HCT116 (cell line): ENCODE measurements at regions not wholly inside any gene's neighbourhood (a gene's known extent, or its start where the extent isn't known, plus 50 kb on each side); places are given as distances from the start of the nearest gene placed in this dataset.

Experiments
- ATAC-seq: fragments of 200-7000 bp; cut with Tn5 transposase; 2 replicates; pipeline ENCODE4 v1.9.1; 2020; ENCODE audit warnings: mild to moderate bottlenecking, moderate library complexity
- BruUV-seq: library from RNA; stranded (reverse); fragments of 400-500 nt; replicated peaks from 2 replicates; lab custom pipeline; 2021; lab: Mats Ljungman, UMichigan
- CTCF ChIA-PET: fragments of 300-600 bp; sonication (Branson Sonifier 250); formaldehyde crosslinking; loops from one replicate; lab custom pipeline; 2021; ENCODE audit warnings: antibody characterized with exemption; lab: Charles Lee
- POLR2A ChIA-PET: fragments of 300-600, 350-600 bp; sonication (Branson Sonifier 250); formaldehyde crosslinking; loops from one replicate; lab custom pipeline; 2021; ENCODE audit warnings: antibody characterized with exemption; lab: Charles Lee
- RAD21 ChIA-PET, 2 experiments: fragments of 300-600 bp; sonication (Branson Sonifier 250); formaldehyde crosslinking; loops; one replicate each; lab custom pipeline; 2023; ENCODE audit warnings: low total read pairs in 2 of 2; ENCODE audit not compliant: uncharacterized antibody in 2 of 2, unreplicated experiment in 2 of 2, low non-redundant PET in 1 of 2; lab: Charles Lee
- DNase-seq: peaks from one replicate; pipeline ENCODE4 v3.0.0-alpha.2; 2010; ENCODE audit warnings: low read depth, low spot score
- H2AFZ ChIP-seq: fragments of 200-600 bp; shearing (Covaris generic), sonication (generic); 2 replicates; pipeline ENCODE4 v1.6.1; 2017; ENCODE audit warnings: low read depth, mixed run types, mixed read lengths, antibody characterized with exemption, low read length; ENCODE audit not compliant: poor library complexity, severe bottlenecking
- H3K27ac ChIP-seq: 2 replicates; pipeline ENCODE4 v1.5.1; 2012; ENCODE audit warnings: low read depth, low read length
- H3K27me3 ChIP-seq: fragments of 200-600 bp; sonication (generic); 2 replicates; pipeline ENCODE4 v1.6.1; 2016; ENCODE audit warnings: mixed run types, low read length, mixed read lengths; ENCODE audit not compliant: insufficient read depth
- H3K36me3 ChIP-seq, 2 experiments: fragments of 200-500 bp in 1 of 2; fragments of 200-600 bp in 1 of 2; sonication (Bioruptor generic) in 1 of 2; sonication (generic) in 1 of 2; 2 replicates each; pipeline versions ENCODE4 v1.5.1 to v1.6.1; 2014 to 2016; ENCODE audit warnings: low read length in 2 of 2, inconsistent platforms in 1 of 2, mixed read lengths in 1 of 2, mixed run types in 1 of 2; ENCODE audit not compliant: insufficient read depth in 2 of 2, control insufficient read depth in 1 of 2
- H3K4me1 ChIP-seq, 2 experiments: fragments of 200-600 bp in 1 of 2; sonication (generic) in 1 of 2; 2 replicates each; pipeline versions ENCODE4 v1.5.1 to v1.6.1; 2012 to 2017; ENCODE audit warnings: low read length in 2 of 2, inconsistent platforms in 1 of 2, mild to moderate bottlenecking in 1 of 2, mixed read lengths in 1 of 2, mixed run types in 1 of 2, moderate library complexity in 1 of 2; ENCODE audit not compliant: insufficient read depth in 2 of 2, control insufficient read depth in 1 of 2
- H3K4me2 ChIP-seq: fragments of 200-600 bp; sonication (generic); 2 replicates; pipeline ENCODE4 v1.6.1; 2017; ENCODE audit warnings: mixed run types, low read length, mixed read lengths
- H3K4me3 ChIP-seq, 2 experiments: fragments of 200-600 bp in 1 of 2; sonication (generic) in 1 of 2; replicated peaks in 1 of 2; 2 replicates each; pipeline ENCODE4 v1.5.1; 2011 to 2016; ENCODE audit warnings: low read length in 2 of 2, control low read depth in 1 of 2, low read depth in 1 of 2, mild to moderate bottlenecking in 1 of 2, mixed read lengths in 1 of 2, mixed run types in 1 of 2
- H3K79me2 ChIP-seq: fragments of 200-600 bp; sonication (generic); 2 replicates; pipeline ENCODE4 v1.6.1; 2017; ENCODE audit warnings: mild to moderate bottlenecking, mixed run types, low read length, moderate library complexity, mixed read lengths; ENCODE audit not compliant: insufficient read depth
- H3K9ac ChIP-seq: fragments of 200-600 bp; sonication (generic); 2 replicates; pipeline ENCODE4 v1.6.1; 2016; ENCODE audit warnings: low read length, mixed read lengths
- H3K9me2 ChIP-seq: fragments of 200-600 bp; sonication (generic), shearing (Covaris generic); 2 replicates; pipeline ENCODE4 v1.6.1; 2017; ENCODE audit warnings: mixed run types, mild to moderate bottlenecking, moderate library complexity; ENCODE audit not compliant: insufficient read depth
- H3K9me3 ChIP-seq, 2 experiments: fragments of 200-500 bp in 1 of 2; fragments of 200-600 bp in 1 of 2; sonication (Bioruptor generic) in 1 of 2; sonication (generic) in 1 of 2; 2 replicates each; pipeline ENCODE4 v1.6.1; 2014 to 2017; ENCODE audit warnings: low read length in 2 of 2, mixed read lengths in 2 of 2, inconsistent platforms in 1 of 2, low read depth in 1 of 2, mild to moderate bottlenecking in 1 of 2, mixed run types in 1 of 2, moderate library complexity in 1 of 2; ENCODE audit not compliant: control insufficient read depth in 1 of 2, insufficient read depth in 1 of 2
- H4K20me1 ChIP-seq: fragments of 200-600 bp; sonication (generic), shearing (Covaris generic); 2 replicates; pipeline ENCODE4 v1.6.1; 2017; ENCODE audit warnings: mixed run types, mild to moderate bottlenecking, moderate library complexity; ENCODE audit not compliant: insufficient read depth
- CBX3 ChIP-seq: IDR thresholded peaks from 2 replicates; pipeline ENCODE4 v1.6.1; 2012; ENCODE audit warnings: low read depth
- CEBPB ChIP-seq: IDR thresholded peaks from 2 replicates; pipeline ENCODE4 v1.6.1; 2012; ENCODE audit warnings: low read depth
- EGR1 ChIP-seq: IDR thresholded peaks from 2 replicates; pipeline ENCODE4 v1.6.1; 2012; ENCODE audit warnings: low read depth
- ELF1 ChIP-seq: IDR thresholded peaks from 2 replicates; pipeline ENCODE4 v1.6.1; 2012; ENCODE audit warnings: low read depth, borderline replicate concordance
- EZH2phosphoT487 ChIP-seq: fragments of 200-600 bp; IDR thresholded peaks from 2 replicates; pipeline ENCODE4 v1.6.1; 2018; ENCODE audit warnings: antibody characterized with exemption, borderline replicate concordance
- FOSL1 ChIP-seq: IDR thresholded peaks from 2 replicates; pipeline ENCODE4 v1.6.1; 2012; ENCODE audit warnings: low read depth
- JUND ChIP-seq: IDR thresholded peaks from 2 replicates; pipeline ENCODE4 v1.6.1; 2012
- POLR2A ChIP-seq: IDR thresholded peaks from 2 replicates; pipeline ENCODE4 v1.7.0; 2011; ENCODE audit warnings: borderline replicate concordance; ENCODE audit not compliant: insufficient read depth, insufficient read length; ENCODE audit errors: extremely low read depth
- POLR2AphosphoS5 ChIP-seq: IDR thresholded peaks from 2 replicates; pipeline ENCODE4 v1.6.1; 2011; ENCODE audit warnings: mild to moderate bottlenecking, low read depth, low read length, moderate library complexity
- RAD21 ChIP-seq: IDR thresholded peaks from 2 replicates; pipeline ENCODE4 v1.6.1; 2012; ENCODE audit warnings: low read depth, mild to moderate bottlenecking
- SIN3A ChIP-seq: IDR thresholded peaks from 2 replicates; pipeline ENCODE4 v1.6.1; 2012; ENCODE audit warnings: low read depth
- SP1 ChIP-seq: IDR thresholded peaks from 2 replicates; pipeline ENCODE4 v1.6.1; 2012; ENCODE audit warnings: low read depth
- TCF7L2 ChIP-seq: IDR thresholded peaks from 2 replicates; pipeline ENCODE4 v1.7.0; 2011; ENCODE audit warnings: borderline replicate concordance, inconsistent platforms; ENCODE audit not compliant: insufficient read depth, insufficient read length; ENCODE audit errors: extremely low read depth
- YY1 ChIP-seq: IDR thresholded peaks from 2 replicates; pipeline ENCODE4 v1.6.1; 2011; ENCODE audit warnings: low read length, low read depth, moderate library complexity, mild to moderate bottlenecking; ENCODE audit not compliant: insufficient replicate concordance; ENCODE audit errors: extremely low read depth
- ZNF274 ChIP-seq: fragments of 200-500 bp; sonication (Bioruptor generic); IDR thresholded peaks from 2 replicates; pipeline ENCODE4 v1.6.1; 2014; ENCODE audit warnings: mild to moderate bottlenecking, low read depth, low read length, inconsistent platforms
- intact Hi-C: fragments of 100-400 bp; cut with micrococcal nuclease; formaldehyde crosslinking; loops from 2 replicates; pipeline ENCODE4 v1.10.0; 2022
- TF ChIP-seq, protein P1 (sequence below): IDR thresholded peaks from 2 replicates; pipeline ENCODE4 v1.6.1; 2011; ENCODE audit warnings: mild to moderate bottlenecking, low read length, moderate library complexity; ENCODE audit not compliant: insufficient replicate concordance; ENCODE audit errors: extremely low read depth
- TF ChIP-seq, protein P2 (sequence below), 3 experiments: fragments of 200-600 bp in 1 of 3; sonication (generic) in 1 of 3; IDR thresholded peaks in 2 of 3; conservative IDR thresholded peaks in 1 of 3; 2 replicates each; pipeline ENCODE4 v1.5.1; 2012 to 2017; ENCODE audit warnings: low read depth in 2 of 3, low read length in 2 of 3, antibody characterized with exemption in 1 of 3, borderline replicate concordance in 1 of 3, control low read depth in 1 of 3, mild to moderate bottlenecking in 1 of 3, mixed read lengths in 1 of 3, mixed run types in 1 of 3, moderate library complexity in 1 of 3; ENCODE audit not compliant: insufficient read depth in 1 of 3
- TF ChIP-seq, protein P3 (sequence below): IDR thresholded peaks from 2 replicates; pipeline ENCODE4 v1.6.1; 2012
- TF ChIP-seq, protein P4 (sequence below): IDR thresholded peaks from 2 replicates; pipeline ENCODE4 v1.6.1; 2012

DNA sequence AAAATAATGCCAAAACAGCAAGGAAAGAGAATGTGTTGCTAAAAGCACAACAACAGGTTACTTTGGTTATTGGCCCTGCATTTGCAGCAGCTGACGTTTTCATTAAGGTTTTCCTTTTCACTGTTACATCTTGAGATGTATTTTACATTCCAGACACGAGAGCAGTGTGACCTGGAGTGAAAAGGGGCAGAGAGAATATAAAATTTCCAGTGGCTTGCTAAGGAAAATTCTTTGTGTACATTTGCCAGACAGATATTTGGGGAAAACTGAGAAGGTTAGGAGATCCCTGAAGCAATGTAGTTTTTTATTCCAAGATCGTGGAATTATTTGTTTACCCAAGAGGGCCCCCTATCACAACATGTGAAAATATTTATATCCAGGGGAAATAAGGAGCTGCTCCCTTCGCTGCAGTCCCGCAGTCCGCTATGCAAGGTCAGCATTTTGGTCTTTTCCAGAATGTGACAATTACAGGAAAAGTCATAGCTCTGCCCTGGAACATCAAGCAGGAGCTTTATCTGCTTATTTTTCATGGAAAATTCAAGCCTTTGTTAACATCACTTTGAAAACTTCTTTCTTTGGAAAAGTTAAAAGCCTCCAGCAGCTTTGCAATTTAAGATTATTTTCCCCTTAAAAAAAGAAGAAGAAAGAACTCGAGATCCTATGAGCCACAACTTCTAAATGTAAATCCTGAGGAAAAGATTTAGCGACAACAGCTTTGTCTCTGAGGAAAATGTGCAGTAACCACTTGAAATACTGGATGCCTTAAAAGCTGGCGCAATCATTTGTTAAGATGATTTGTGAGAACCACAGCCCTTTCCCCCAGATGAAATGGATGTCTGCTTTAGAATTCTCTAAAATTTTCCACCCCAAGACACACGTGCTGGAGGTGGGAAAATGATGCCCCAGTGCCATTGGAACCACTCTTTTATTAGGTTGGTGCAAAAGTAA lies 256.4 kb upstream of the TPM1 start:
- POLR2A ChIA-PET, result no interaction called here
- intact Hi-C loops, result no loop called here

More for the DNA sequence above, 256.4 kb upstream of the TPM1 start:
- Histone ChIP-seq H3K4me2 (no peak overlapping the region), H3K9me3 (no peaks in the 10 kb centered on the region), H4K20me1 (no peaks in the 10 kb centered on the region), H3K4me3 (no peak overlapping the region), H3K79me2 (no peaks in the 10 kb centered on the region), H3K27me3 (no peaks in the 10 kb centered on the region), H3K4me1 (no peaks in the 10 kb centered on the region; a peak in 1 of 4 replicates), H3K36me3 (no peaks in the 10 kb centered on the region), H2AFZ (no peak overlapping the region), H3K9me2 (no peaks in the 10 kb centered on the region), H3K9ac (no peak overlapping the region), H3K27ac (no peak overlapping the region)
- ChIA-PET RAD21 (no interaction called here), CTCF (interaction anchor here (1.1 to 3.5 kb wide), 2 partner anchors 44 to 307 kb away, joined by 3 to 13 read pairs; no protein-coding TSS in a partner anchor)
- no peak for TF ChIP-seq POLR2AphosphoS5
- no peak for TF ChIP-seq YY1
- TF ChIP-seq, protein P1, sequence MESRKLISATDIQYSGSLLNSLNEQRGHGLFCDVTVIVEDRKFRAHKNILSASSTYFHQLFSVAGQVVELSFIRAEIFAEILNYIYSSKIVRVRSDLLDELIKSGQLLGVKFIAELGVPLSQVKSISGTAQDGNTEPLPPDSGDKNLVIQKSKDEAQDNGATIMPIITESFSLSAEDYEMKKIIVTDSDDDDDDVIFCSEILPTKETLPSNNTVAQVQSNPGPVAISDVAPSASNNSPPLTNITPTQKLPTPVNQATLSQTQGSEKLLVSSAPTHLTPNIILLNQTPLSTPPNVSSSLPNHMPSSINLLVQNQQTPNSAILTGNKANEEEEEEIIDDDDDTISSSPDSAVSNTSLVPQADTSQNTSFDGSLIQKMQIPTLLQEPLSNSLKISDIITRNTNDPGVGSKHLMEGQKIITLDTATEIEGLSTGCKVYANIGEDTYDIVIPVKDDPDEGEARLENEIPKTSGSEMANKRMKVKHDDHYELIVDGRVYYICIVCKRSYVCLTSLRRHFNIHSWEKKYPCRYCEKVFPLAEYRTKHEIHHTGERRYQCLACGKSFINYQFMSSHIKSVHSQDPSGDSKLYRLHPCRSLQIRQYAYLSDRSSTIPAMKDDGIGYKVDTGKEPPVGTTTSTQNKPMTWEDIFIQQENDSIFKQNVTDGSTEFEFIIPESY, result no peak
- TF ChIP-seq ZNF274, result no peak
- no peak for TF ChIP-seq POLR2A
- TF ChIP-seq SP1, result no peak
- no peak for TF ChIP-seq CBX3
- TF ChIP-seq ELF1, result no peak
- no peak for TF ChIP-seq SIN3A
- no peak for TF ChIP-seq CEBPB
- TF ChIP-seq, protein P2, sequence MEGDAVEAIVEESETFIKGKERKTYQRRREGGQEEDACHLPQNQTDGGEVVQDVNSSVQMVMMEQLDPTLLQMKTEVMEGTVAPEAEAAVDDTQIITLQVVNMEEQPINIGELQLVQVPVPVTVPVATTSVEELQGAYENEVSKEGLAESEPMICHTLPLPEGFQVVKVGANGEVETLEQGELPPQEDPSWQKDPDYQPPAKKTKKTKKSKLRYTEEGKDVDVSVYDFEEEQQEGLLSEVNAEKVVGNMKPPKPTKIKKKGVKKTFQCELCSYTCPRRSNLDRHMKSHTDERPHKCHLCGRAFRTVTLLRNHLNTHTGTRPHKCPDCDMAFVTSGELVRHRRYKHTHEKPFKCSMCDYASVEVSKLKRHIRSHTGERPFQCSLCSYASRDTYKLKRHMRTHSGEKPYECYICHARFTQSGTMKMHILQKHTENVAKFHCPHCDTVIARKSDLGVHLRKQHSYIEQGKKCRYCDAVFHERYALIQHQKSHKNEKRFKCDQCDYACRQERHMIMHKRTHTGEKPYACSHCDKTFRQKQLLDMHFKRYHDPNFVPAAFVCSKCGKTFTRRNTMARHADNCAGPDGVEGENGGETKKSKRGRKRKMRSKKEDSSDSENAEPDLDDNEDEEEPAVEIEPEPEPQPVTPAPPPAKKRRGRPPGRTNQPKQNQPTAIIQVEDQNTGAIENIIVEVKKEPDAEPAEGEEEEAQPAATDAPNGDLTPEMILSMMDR (IDR thresholded peaks at IDR 0.05 in 2 of 3, conservative IDR thresholded peaks at IDR 0.05 in 1 of 3; ENCODE audit: borderline replicate concordance in 1 of 3, insufficient read depth in 1 of 3, low read depth in 2 of 3, low read length in 2 of 3), result no peak
- TF ChIP-seq FOSL1, result no peak
- TF ChIP-seq, protein P3, sequence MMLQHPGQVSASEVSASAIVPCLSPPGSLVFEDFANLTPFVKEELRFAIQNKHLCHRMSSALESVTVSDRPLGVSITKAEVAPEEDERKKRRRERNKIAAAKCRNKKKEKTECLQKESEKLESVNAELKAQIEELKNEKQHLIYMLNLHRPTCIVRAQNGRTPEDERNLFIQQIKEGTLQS, result no peak
- TF ChIP-seq, protein P4, sequence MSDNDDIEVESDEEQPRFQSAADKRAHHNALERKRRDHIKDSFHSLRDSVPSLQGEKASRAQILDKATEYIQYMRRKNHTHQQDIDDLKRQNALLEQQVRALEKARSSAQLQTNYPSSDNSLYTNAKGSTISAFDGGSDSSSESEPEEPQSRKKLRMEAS, result no peak
- no peak for TF ChIP-seq EZH2phosphoT487
- no peak for TF ChIP-seq JUND
- TF ChIP-seq TCF7L2, result no peak
- TF ChIP-seq RAD21, result no peak
- no peak for TF ChIP-seq EGR1
- no TSS peak for BruUV-seq
- DNase-seq (no peak), ATAC-seq (no peak)
